Heart left ventricle (tissue), 16 donors: ENCODE measurements at regions not wholly inside any gene's neighbourhood (a gene's known extent, or its start where the extent isn't known, plus 50 kb on each side); places are given as distances from the start of the nearest gene placed in this dataset.

Experiments
- ATAC-seq, 4 donors: fragments of 200-7000 bp; cut with Tn5 transposase; one replicate each; pipeline ENCODE4 v1.9.1; 2020 to 2022; ENCODE audit warnings: moderate library complexity in 4 of 4, mild to moderate bottlenecking in 3 of 4, moderate number of reproducible peaks in 1 of 4
- DNase-seq, 5 donors: peaks; one replicate each; pipeline ENCODE4 v3.0.0-alpha.2; 2020
- H3K27ac ChIP-seq, 12 donors: fragments of 200-600 bp; sonication (generic) in 4 of 12; one replicate each; pipeline versions ENCODE4 v1.5.0 to v1.8.0; 2016 to 2022; ENCODE audit warnings: mild to moderate bottlenecking in 2 of 12
- H3K27me3 ChIP-seq, 9 donors: fragments of 200-600 bp; sonication (generic) in 2 of 9; one replicate each; pipeline versions ENCODE4 v1.5.1 to v1.8.0; 2016 to 2022; ENCODE audit warnings: mild to moderate bottlenecking in 3 of 9
- H3K36me3 ChIP-seq, 9 donors: fragments of 200-600 bp; sonication (generic) in 2 of 9; one replicate each; pipeline versions ENCODE4 v1.5.0 to v1.8.0; 2018 to 2022; ENCODE audit warnings: mild to moderate bottlenecking in 2 of 9
- H3K4me1 ChIP-seq, 12 donors: fragments of 200-600 bp; sonication (generic) in 4 of 12; one replicate each; pipeline versions ENCODE4 v1.5.0 to v1.8.0; 2016 to 2022; ENCODE audit warnings: mild to moderate bottlenecking in 3 of 12
- H3K4me3 ChIP-seq, 12 donors: fragments of 200-600 bp; sonication (generic) in 4 of 12; one replicate each; pipeline versions ENCODE4 v1.5.0 to v1.8.0; 2017 to 2022; ENCODE audit warnings: mild to moderate bottlenecking in 9 of 12, moderate library complexity in 4 of 12
- H3K9me3 ChIP-seq, 12 donors: fragments of 200-600 bp; sonication (generic) in 4 of 12; one replicate each; pipeline versions ENCODE4 v1.5.0 to v1.8.0; 2016 to 2022; ENCODE audit warnings: mild to moderate bottlenecking in 1 of 12
- POLR2A ChIP-seq, 2 donors: fragments of 450-650 bp; IDR thresholded peaks; one replicate each; pipeline ENCODE4 v1.6.1; 2017; ENCODE audit warnings: antibody characterized with exemption in 2 of 2, mild to moderate bottlenecking in 2 of 2, moderate library complexity in 2 of 2
- WGBS, 4 donors: extraction: QIAGEN DNeasy Blood & Tissue Kit in 2 of 4; methylation state at CpG; one replicate each; pipeline versions ENCODE4 v1.1.5 to v1.1.7; 2013 to 2018; 5-methylcytosine and 5-hydroxymethylcytosine counted together
- intact Hi-C, 10 donors: fragments of 100-400 bp; cut with DNase I; formaldehyde crosslinking; loops; one replicate each; pipeline versions ENCODE4 v1.11.1 to v1.14.2; 2022
- TF ChIP-seq, protein P1 (sequence below), 12 donors: fragments of 200-600 bp; sonication (generic) in 4 of 12; IDR thresholded peaks; one replicate each; pipeline versions ENCODE4 v1.5.0 to v1.8.0; 2018 to 2022; ENCODE audit warnings: antibody characterized with exemption in 12 of 12, mild to moderate bottlenecking in 5 of 12
- donor health status: ischemic (EF 13 %, LVEDD 7.1; RV severe dilation, severe dysfunction).
- donor health status: healthy with polysubstance abuse.
- donor health status: DM: no; HTN: yes; CAD: no.
- donor health status: DM: no; HTN: no; CAD: no.
- donor health status: ischemic (EF 25% LVEDD 6.9; RV normal size, moderate dysfunction).
- donor health status: ischemic (EF 25% LVEDD 5.7; RV mildly dilated, moderate dysfunction).
- donor health status: healthy.
- donor health status: DM: yes; HTN: yes; CAD: no.
- donor health status: ischemic (EF 35%, LVEDD 5.7; RV mildly dilated, moderate dysfunction).
- donor health status: nonischemic (EF 11% LVEDD 7.7; RV severe dilation, severe dysfunction).
- donor health status: DM: yes; HTN: yes; CAD: no.
- donor health status: PGD.
- donor health status: ischemic (EF 29% LVEDD 5.4; RV normal size, mild dysfunction).
- donor health status: nonischemic (EF 23%, LVEDD 6.1; RV moderate dilation, normal function).

DNA sequence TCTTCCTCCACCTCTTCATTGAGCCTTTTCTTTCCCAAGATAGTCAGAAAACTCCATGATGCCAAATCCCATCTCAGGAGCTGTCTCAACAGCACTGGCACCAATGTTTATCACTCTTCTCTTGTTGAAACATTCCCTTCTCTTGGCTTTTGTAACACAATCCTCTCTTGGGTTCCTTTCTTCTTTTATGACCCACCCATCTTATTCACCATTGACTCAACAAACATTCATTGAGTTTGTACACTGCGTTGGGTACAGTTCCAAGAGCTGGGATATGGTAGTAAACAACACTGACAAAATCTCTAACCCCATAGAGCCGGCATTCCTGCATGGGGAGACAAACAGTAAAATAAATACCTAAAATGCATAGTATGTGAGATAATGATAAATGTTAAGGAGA lies 577.5 kb downstream of the INHBA start:
- no peak for ATAC-seq

DNA sequence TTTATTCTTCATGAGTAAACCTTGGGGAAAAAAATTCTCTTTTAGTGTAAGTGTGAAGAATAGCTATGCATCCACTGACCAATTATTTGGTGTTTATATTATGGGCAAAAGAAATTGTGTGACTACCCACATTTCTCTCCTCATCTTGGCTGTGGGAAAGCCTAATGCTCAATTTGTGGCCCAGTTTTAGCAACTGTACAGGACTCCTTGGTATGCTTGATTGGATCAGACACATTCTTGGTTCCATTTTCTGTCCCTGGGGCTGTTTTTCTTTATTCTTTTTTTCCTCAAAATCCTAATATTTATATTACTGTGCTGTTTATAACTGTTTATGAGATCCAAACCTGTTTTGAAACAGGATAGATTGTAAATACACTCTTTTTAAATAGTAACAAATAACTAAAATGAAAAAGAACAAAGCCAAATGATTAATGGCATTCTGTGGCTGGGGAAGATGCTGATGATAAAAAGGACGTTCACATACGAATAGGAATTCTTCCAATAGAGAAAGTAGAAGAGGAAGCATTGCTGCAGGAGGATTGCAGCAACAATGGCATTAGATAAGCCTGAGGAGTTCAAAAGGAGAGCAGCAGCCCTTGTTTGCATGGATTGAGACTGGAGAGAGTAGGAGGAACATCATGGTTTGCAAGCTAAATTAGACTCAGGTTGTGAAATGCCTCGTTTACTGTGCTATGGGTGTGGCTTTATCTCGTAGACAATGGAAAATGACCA lies 580.5 kb downstream of the INHBA start:
- Histone ChIP-seq H3K4me1 (no peaks in the 10 kb centered on the region), H3K4me3 (no peak overlapping the region), H3K27me3 (no peaks in the 10 kb centered on the region), H3K36me3 (no peaks in the 10 kb centered on the region), H3K9me3 (no peaks in the 10 kb centered on the region), H3K27ac (no peak overlapping the region)
- TF ChIP-seq, protein P1, sequence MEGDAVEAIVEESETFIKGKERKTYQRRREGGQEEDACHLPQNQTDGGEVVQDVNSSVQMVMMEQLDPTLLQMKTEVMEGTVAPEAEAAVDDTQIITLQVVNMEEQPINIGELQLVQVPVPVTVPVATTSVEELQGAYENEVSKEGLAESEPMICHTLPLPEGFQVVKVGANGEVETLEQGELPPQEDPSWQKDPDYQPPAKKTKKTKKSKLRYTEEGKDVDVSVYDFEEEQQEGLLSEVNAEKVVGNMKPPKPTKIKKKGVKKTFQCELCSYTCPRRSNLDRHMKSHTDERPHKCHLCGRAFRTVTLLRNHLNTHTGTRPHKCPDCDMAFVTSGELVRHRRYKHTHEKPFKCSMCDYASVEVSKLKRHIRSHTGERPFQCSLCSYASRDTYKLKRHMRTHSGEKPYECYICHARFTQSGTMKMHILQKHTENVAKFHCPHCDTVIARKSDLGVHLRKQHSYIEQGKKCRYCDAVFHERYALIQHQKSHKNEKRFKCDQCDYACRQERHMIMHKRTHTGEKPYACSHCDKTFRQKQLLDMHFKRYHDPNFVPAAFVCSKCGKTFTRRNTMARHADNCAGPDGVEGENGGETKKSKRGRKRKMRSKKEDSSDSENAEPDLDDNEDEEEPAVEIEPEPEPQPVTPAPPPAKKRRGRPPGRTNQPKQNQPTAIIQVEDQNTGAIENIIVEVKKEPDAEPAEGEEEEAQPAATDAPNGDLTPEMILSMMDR (IDR thresholded peaks at IDR 0.05), result no peak
- TF ChIP-seq POLR2A (IDR thresholded peaks at IDR 0.05), result no peak
- DNase-seq (no peak), ATAC-seq (no peak)
- WGBS, 4 donors, result 46 to 60% (median 51%) methylated on average over 4 of the region's 4 CpGs
- intact Hi-C loops, result no loop called here

More for the DNA sequence above, 577.5 kb downstream of the INHBA start:
- DNase-seq, result no peak
- Histone ChIP-seq H3K9me3 (no peaks in the 10 kb centered on the region), H3K4me1 (no peaks in the 10 kb centered on the region), H3K27me3 (no peaks in the 10 kb centered on the region), H3K36me3 (no peaks in the 10 kb centered on the region), H3K4me3 (no peak overlapping the region), H3K27ac (no peak overlapping the region)
- intact Hi-C loops, result no loop called here
- TF ChIP-seq POLR2A (IDR thresholded peaks at IDR 0.05), result no peak
- TF ChIP-seq, protein P1 (IDR thresholded peaks at IDR 0.05), result no peak
- 95 to 97% (median 96%) methylated on average over 2 of the region's 2 CpGs for WGBS, 4 donors

DNA sequence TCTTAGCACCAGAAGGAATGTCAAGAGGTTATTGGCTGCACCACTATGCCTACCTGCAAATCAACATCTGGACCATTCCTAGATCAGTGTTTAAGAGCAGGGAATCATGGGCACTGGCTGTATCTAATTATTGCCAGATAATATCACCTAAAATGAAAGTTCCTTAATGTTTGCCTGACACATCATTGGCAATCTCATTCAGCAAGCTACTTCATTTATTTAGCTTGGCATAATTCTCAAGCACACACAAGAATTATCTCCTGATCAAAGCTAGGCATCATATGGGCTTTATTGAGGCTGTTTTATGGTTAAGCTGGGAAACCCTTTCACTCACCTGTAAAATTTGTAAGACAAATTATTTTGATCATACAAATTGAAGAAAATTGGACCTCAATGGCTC lies 581.7 kb downstream of the INHBA start:
- ATAC-seq (no peak), DNase-seq (no peak)
- no peaks in the 10 kb centered on the region for H3K27me3 ChIP-seq
- H3K27ac ChIP-seq, result no peak overlapping the region
- intact Hi-C loops, result no loop called here
- H3K4me3 ChIP-seq, result no peak overlapping the region
- no peaks in the 10 kb centered on the region for H3K9me3 ChIP-seq
- no peak for TF ChIP-seq POLR2A (IDR thresholded peaks at IDR 0.05)
- TF ChIP-seq, protein P1 (IDR thresholded peaks at IDR 0.05), result no peak
- no peaks in the 10 kb centered on the region for H3K36me3 ChIP-seq
- H3K4me1 ChIP-seq, result no peaks in the 10 kb centered on the region

DNA sequence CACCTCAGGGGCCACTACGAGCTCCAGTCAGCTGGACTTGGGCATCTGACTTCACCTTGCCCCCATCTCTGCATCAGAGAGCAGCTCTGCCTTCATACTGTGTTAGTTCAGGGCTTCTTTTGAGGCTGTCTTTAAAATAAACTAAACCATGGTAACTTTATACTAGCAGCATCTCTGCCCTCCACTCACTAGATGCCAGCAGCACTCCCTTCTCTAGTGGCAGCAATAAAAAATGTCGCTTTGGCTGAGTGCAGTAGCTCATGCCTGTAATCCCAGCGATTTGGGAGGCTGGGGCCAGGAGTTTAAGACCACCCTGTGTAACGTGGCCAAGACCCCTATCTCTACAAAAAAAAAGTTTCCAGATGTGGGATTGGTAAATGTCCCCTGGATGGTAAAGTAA lies 584.4 kb downstream of the INHBA start:
- H3K36me3 ChIP-seq, result no peaks in the 10 kb centered on the region
- no peak for DNase-seq
- H3K9me3 ChIP-seq, result no peaks in the 10 kb centered on the region
- no peaks in the 10 kb centered on the region for H3K4me1 ChIP-seq
- H3K27me3 ChIP-seq, result no peaks in the 10 kb centered on the region
- H3K4me3 ChIP-seq, result no peak overlapping the region
- TF ChIP-seq, protein P1 (IDR thresholded peaks at IDR 0.05), result no peak
- TF ChIP-seq POLR2A (IDR thresholded peaks at IDR 0.05), result no peak
- intact Hi-C loops, result no loop called here
- no peak for ATAC-seq
- 58 to 81% (median 69%) methylated on average over 4 of the region's 4 CpGs for WGBS, 4 donors
- H3K27ac ChIP-seq, result no peak overlapping the region
